ENCODE measurements at regions not wholly inside any gene's neighbourhood (a gene's known extent, or its start where the extent isn't known, plus 50 kb on each side); places are given as distances from the start of the nearest gene placed in this dataset.

- no peak for DNase-seq (ENCODE audit: low spot score)
- ATAC-seq (ENCODE audit: low FRiP score) = no peak
- TF ChIP-seq CTCF (IDR thresholded peaks at IDR 0.05) = no peak
These were observed 195.5 kb upstream of the KITLG start for GRCh38 chr12:88775742-88776151.

GRCh38 chr12:88767699-88768098 is 187.4 kb upstream of the KITLG start:
- no peak for DNase-seq (ENCODE audit: low spot score)
- ATAC-seq (ENCODE audit: low FRiP score) = no peak
- TF ChIP-seq CTCF (IDR thresholded peaks at IDR 0.05) = no peak

- ATAC-seq (ENCODE audit: low FRiP score) (no peak), DNase-seq (ENCODE audit: low spot score) (no peak)
- no peak for TF ChIP-seq CTCF (IDR thresholded peaks at IDR 0.05)
These were observed 184.7 kb upstream of the KITLG start for GRCh38 chr12:88764781-88765480.

GRCh38 chr12:88763536-88764100 is 183.3 kb upstream of the KITLG start:
- DNase-seq (ENCODE audit: low spot score) = no peak
- no peak for TF ChIP-seq CTCF (IDR thresholded peaks at IDR 0.05)
- ATAC-seq (ENCODE audit: low FRiP score) = no peak

- DNase-seq (ENCODE audit: low spot score) = no peak
- no peak for ATAC-seq (ENCODE audit: low FRiP score)
- no peak for TF ChIP-seq CTCF (IDR thresholded peaks at IDR 0.05)
These were observed 177.9 kb upstream of the KITLG start for GRCh38 chr12:88758176-88758575.

- DNase-seq (ENCODE audit: low spot score) (no peak), ATAC-seq (ENCODE audit: low FRiP score) (no peak)
- TF ChIP-seq CTCF (IDR thresholded peaks at IDR 0.05) = no peak
These were observed 176.6 kb upstream of the KITLG start for GRCh38 chr12:88756917-88757316.

- DNase-seq (ENCODE audit: low spot score) = no peak
- TF ChIP-seq CTCF (IDR thresholded peaks at IDR 0.05) = no peak
These were observed 175.9 kb upstream of the KITLG start for GRCh38 chr12:88756153-88756552.

More at GRCh38 chr12:88756153-88756552, 175.9 kb upstream of the KITLG start:
- ATAC-seq (ENCODE audit: low FRiP score) = no peak
